ENCODE measurements at regions not wholly inside any gene's neighbourhood (a gene's known extent, or its start where the extent isn't known, plus 50 kb on each side); places are given as distances from the start of the nearest gene placed in this dataset.

GRCh38 chr18:45253973-45254708, 361.1 kb upstream of the SLC14A2 start:
- no peaks in the 10 kb centered on the region for H3K4me1 ChIP-seq (ENCODE audit: insufficient read depth)
- no peak overlapping the region for H3K4me3 Mint-ChIP-seq
- DNase-seq (ENCODE audit: low spot score) (no peak), ATAC-seq (no peak)
- no peaks in the 10 kb centered on the region for H3K36me3 Mint-ChIP-seq (ENCODE audit: low read depth)
- no peaks in the 10 kb centered on the region for H3K9me3 Mint-ChIP-seq
- no peak overlapping the region for H2AFZ ChIP-seq
- no peaks in the 10 kb centered on the region for H3K79me2 ChIP-seq (replicated peaks; ENCODE audit: insufficient read depth)
- H3K4me1 Mint-ChIP-seq = peaks cover 8% of the 10 kb centered on the region
- H3K9me2 ChIP-seq (ENCODE audit: insufficient read depth) = no peaks in the 10 kb centered on the region
- no peak overlapping the region for H3K4me2 ChIP-seq
- H3K36me3 ChIP-seq (ENCODE audit: insufficient read depth) = no peaks in the 10 kb centered on the region
- H4K20me1 ChIP-seq (replicated peaks; ENCODE audit: insufficient read depth) = no peaks in the 10 kb centered on the region
- H3K27ac Mint-ChIP-seq = no peak overlapping the region
- H3F3A ChIP-seq (replicated peaks; ENCODE audit: low read depth) = no peaks in the 10 kb centered on the region
- H3K4me3 ChIP-seq = no peak overlapping the region
- no peak overlapping the region for H3K27ac ChIP-seq (ENCODE audit: low read depth)
- no peaks in the 10 kb centered on the region for H3K27me3 ChIP-seq (ENCODE audit: insufficient read depth)
- H3K27me3 Mint-ChIP-seq (ENCODE audit: insufficient read depth, low read depth, poor library complexity) = peaks cover 2% of the 10 kb centered on the region
- TF ChIP-seq STAT1 (IDR thresholded peaks at IDR 0.05; ENCODE audit: unreplicated experiment) = no peak

- DNase-seq (ENCODE audit: low spot score) = no peak
- ATAC-seq = no peak
- no peaks in the 10 kb centered on the region for H3K9me3 Mint-ChIP-seq
- TF ChIP-seq NANOG (IDR thresholded peaks at IDR 0.05; ENCODE audit: borderline replicate concordance) (no peak), STAT1 (IDR thresholded peaks at IDR 0.05; ENCODE audit: unreplicated experiment) (no peak), CTCF (conservative IDR thresholded peaks at IDR 0.05; ENCODE audit: low read depth in 2 of 2) (no peak), CREB1 (CRISPR knock-in tag; IDR thresholded peaks at IDR 0.05; ENCODE audit: low read depth) (no peak), POLR2AphosphoS5 (IDR thresholded peaks at IDR 0.05; ENCODE audit: low read depth) (no peak), EZH2phosphoT487 (IDR thresholded peaks at IDR 0.05; ENCODE audit: unreplicated experiment) (no peak), JUNB (IDR thresholded peaks at IDR 0.05; ENCODE audit: unreplicated experiment) (no peak), ZNF114 (CRISPR knock-in tag; IDR thresholded peaks at IDR 0.05) (no peak)
- TF ChIP-seq, protein P1, sequence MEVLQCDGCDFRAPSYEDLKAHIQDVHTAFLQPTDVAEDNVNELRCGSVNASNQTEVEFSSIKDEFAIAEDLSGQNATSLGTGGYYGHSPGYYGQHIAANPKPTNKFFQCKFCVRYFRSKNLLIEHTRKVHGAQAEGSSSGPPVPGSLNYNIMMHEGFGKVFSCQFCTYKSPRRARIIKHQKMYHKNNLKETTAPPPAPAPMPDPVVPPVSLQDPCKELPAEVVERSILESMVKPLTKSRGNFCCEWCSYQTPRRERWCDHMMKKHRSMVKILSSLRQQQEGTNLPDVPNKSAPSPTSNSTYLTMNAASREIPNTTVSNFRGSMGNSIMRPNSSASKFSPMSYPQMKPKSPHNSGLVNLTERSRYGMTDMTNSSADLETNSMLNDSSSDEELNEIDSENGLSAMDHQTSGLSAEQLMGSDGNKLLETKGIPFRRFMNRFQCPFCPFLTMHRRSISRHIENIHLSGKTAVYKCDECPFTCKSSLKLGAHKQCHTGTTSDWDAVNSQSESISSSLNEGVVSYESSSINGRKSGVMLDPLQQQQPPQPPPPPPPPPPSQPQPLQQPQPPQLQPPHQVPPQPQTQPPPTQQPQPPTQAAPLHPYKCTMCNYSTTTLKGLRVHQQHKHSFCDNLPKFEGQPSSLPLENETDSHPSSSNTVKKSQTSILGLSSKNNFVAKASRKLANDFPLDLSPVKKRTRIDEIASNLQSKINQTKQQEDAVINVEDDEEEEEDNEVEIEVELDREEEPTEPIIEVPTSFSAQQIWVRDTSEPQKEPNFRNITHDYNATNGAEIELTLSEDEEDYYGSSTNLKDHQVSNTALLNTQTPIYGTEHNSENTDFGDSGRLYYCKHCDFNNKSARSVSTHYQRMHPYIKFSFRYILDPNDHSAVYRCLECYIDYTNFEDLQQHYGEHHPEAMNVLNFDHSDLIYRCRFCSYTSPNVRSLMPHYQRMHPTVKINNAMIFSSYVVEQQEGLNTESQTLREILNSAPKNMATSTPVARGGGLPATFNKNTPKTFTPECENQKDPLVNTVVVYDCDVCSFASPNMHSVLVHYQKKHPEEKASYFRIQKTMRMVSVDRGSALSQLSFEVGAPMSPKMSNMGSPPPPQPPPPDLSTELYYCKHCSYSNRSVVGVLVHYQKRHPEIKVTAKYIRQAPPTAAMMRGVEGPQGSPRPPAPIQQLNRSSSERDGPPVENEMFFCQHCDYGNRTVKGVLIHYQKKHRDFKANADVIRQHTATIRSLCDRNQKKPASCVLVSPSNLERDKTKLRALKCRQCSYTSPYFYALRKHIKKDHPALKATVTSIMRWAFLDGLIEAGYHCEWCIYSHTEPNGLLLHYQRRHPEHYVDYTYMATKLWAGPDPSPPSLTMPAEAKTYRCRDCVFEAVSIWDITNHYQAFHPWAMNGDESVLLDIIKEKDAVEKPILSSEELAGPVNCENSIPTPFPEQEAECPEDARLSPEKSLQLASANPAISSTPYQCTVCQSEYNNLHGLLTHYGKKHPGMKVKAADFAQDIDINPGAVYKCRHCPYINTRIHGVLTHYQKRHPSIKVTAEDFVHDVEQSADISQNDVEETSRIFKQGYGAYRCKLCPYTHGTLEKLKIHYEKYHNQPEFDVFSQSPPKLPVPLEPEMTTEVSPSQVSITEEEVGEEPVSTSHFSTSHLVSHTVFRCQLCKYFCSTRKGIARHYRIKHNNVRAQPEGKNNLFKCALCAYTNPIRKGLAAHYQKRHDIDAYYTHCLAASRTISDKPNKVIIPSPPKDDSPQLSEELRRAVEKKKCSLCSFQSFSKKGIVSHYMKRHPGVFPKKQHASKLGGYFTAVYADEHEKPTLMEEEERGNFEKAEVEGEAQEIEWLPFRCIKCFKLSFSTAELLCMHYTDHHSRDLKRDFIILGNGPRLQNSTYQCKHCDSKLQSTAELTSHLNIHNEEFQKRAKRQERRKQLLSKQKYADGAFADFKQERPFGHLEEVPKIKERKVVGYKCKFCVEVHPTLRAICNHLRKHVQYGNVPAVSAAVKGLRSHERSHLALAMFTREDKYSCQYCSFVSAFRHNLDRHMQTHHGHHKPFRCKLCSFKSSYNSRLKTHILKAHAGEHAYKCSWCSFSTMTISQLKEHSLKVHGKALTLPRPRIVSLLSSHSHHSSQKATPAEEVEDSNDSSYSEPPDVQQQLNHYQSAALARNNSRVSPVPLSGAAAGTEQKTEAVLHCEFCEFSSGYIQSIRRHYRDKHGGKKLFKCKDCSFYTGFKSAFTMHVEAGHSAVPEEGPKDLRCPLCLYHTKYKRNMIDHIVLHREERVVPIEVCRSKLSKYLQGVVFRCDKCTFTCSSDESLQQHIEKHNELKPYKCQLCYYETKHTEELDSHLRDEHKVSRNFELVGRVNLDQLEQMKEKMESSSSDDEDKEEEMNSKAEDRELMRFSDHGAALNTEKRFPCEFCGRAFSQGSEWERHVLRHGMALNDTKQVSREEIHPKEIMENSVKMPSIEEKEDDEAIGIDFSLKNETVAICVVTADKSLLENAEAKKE (CRISPR knock-in tag; IDR thresholded peaks at IDR 0.05) = no peak
- TF ChIP-seq, protein P2, sequence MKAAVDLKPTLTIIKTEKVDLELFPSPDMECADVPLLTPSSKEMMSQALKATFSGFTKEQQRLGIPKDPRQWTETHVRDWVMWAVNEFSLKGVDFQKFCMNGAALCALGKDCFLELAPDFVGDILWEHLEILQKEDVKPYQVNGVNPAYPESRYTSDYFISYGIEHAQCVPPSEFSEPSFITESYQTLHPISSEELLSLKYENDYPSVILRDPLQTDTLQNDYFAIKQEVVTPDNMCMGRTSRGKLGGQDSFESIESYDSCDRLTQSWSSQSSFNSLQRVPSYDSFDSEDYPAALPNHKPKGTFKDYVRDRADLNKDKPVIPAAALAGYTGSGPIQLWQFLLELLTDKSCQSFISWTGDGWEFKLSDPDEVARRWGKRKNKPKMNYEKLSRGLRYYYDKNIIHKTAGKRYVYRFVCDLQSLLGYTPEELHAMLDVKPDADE (IDR thresholded peaks at IDR 0.05) = no peak
Measured at GRCh38 chr18:45254709-45255082, 360.6 kb upstream of the SLC14A2 start.

More at GRCh38 chr18:45254709-45255082, 360.6 kb upstream of the SLC14A2 start:
- Histone ChIP-seq H4K20me1 (replicated peaks; ENCODE audit: insufficient read depth) (no peaks in the 10 kb centered on the region), H3K4me1 (ENCODE audit: insufficient read depth) (no peaks in the 10 kb centered on the region), H3K4me2 (no peak overlapping the region), H3K36me3 (ENCODE audit: insufficient read depth) (no peaks in the 10 kb centered on the region), H3F3A (replicated peaks; ENCODE audit: low read depth) (no peaks in the 10 kb centered on the region), H3K27me3 (ENCODE audit: insufficient read depth) (no peaks in the 10 kb centered on the region), H3K9me2 (ENCODE audit: insufficient read depth) (no peaks in the 10 kb centered on the region), H2AFZ (no peak overlapping the region), H3K79me2 (replicated peaks; ENCODE audit: insufficient read depth) (no peaks in the 10 kb centered on the region), H3K4me3 (no peak overlapping the region), H3K27ac (ENCODE audit: low read depth) (no peak overlapping the region)
- Mint-ChIP-seq H3K36me3 (ENCODE audit: low read depth) (no peaks in the 10 kb centered on the region), H3K27me3 (ENCODE audit: insufficient read depth, low read depth, poor library complexity) (peaks cover under 1% of the 10 kb centered on the region), H3K27ac (no peak overlapping the region), H3K4me1 (peaks cover 8% of the 10 kb centered on the region), H3K4me3 (no peak overlapping the region)
